HG03354 (cell line): ENCODE measurements at regions not wholly inside any gene's neighbourhood (a gene's known extent, or its start where the extent isn't known, plus 50 kb on each side); places are given as distances from the start of the nearest gene placed in this dataset.
"Not testable (repeated sequence)": the region's sequence is repeated elsewhere in the genome, so short reads cannot be mapped to it uniquely, and the experiment has no call there.

Source experiments
- ATAC-seq: cut with Tn5 transposase; IDR thresholded peaks from one replicate; pipeline ENCODE4 v1.9.1; 2021; ENCODE audit warnings: mild to moderate bottlenecking; ENCODE audit not compliant: unreplicated experiment, poor library complexity, severe bottlenecking

GRCh38 chr1:47647327-47647845 is 209.5 kb downstream of the FOXD2 start:
- no peak for ATAC-seq

GRCh38 chr1:47650205-47650604 is 212.4 kb downstream of the FOXD2 start:
- ATAC-seq: no peak

- ATAC-seq: no peak
Observed at GRCh38 chr1:47650611-47651010, 212.8 kb downstream of the FOXD2 start.

GRCh38 chr1:47651311-47652089 is 213.7 kb downstream of the FOXD2 start:
- no peak for ATAC-seq

GRCh38 chr1:47655521-47656300 is 217.9 kb downstream of the FOXD2 start:
- no peak for ATAC-seq

GRCh38 chr1:47656719-47657685 is 219.2 kb downstream of the FOXD2 start:
- ATAC-seq: no peak

GRCh38 chr1:47658161-47658920 is 220.5 kb downstream of the FOXD2 start:
- no peak for ATAC-seq

GRCh38 chr1:47659146-47659545 is 221.3 kb downstream of the FOXD2 start:
- no peak for ATAC-seq

- no peak for ATAC-seq
Observed at GRCh38 chr1:47660622-47661021, 222.8 kb downstream of the FOXD2 start.

GRCh38 chr1:47661040-47661439 is 223.2 kb downstream of the FOXD2 start:
- ATAC-seq: no peak

GRCh38 chr1:47662068-47662467 is 224.2 kb downstream of the FOXD2 start:
- ATAC-seq: no peak

GRCh38 chr1:47663286-47663685 is 225.4 kb downstream of the FOXD2 start:
- no peak for ATAC-seq

- no peak for ATAC-seq
Observed at GRCh38 chr1:47664356-47664755, 226.5 kb downstream of the FOXD2 start.

- not testable (repeated sequence) for ATAC-seq
Observed at GRCh38 chr1:47664896-47665295, 227.1 kb downstream of the FOXD2 start.

- no peak for ATAC-seq
Observed at GRCh38 chr1:47669081-47669585, 231.3 kb downstream of the FOXD2 start.

- ATAC-seq: no peak
Observed at GRCh38 chr1:47672622-47673021, 234.8 kb downstream of the FOXD2 start.

GRCh38 chr1:47674189-47674588 is 236.3 kb downstream of the FOXD2 start:
- ATAC-seq: no peak

GRCh38 chr1:47675047-47675675 is 237.3 kb downstream of the FOXD2 start:
- ATAC-seq: no peak
